Activated naive CD8-positive, alpha-beta T cell (primary cell): ENCODE measurements at regions not wholly inside any gene's neighbourhood (a gene's known extent, or its start where the extent isn't known, plus 50 kb on each side); places are given as distances from the start of the nearest gene placed in this dataset.
"Not testable (repeated sequence)": the region's sequence is repeated elsewhere in the genome, so short reads cannot be mapped to it uniquely, and the experiment has no call there.

ENCODE experiments used
- H3K27ac Mint-ChIP-seq: one replicate; pipeline ENCODE4 v1.8.0; 2021; ENCODE audit warnings: mixed read lengths
- H3K27me3 Mint-ChIP-seq: one replicate; pipeline ENCODE4 v1.8.0; 2021; ENCODE audit warnings: mixed read lengths
- H3K36me3 Mint-ChIP-seq: one replicate; pipeline ENCODE4 v1.8.0; 2021; ENCODE audit warnings: mixed read lengths
- H3K4me1 Mint-ChIP-seq: one replicate; pipeline ENCODE4 v1.8.0; 2021; ENCODE audit warnings: low read depth, mixed read lengths
- H3K4me3 Mint-ChIP-seq: one replicate; pipeline ENCODE4 v1.8.0; 2021; ENCODE audit warnings: mild to moderate bottlenecking, mixed read lengths
- H3K9me3 Mint-ChIP-seq: one replicate; pipeline ENCODE4 v1.8.0; 2021; ENCODE audit warnings: low read depth, mixed read lengths

DNA sequence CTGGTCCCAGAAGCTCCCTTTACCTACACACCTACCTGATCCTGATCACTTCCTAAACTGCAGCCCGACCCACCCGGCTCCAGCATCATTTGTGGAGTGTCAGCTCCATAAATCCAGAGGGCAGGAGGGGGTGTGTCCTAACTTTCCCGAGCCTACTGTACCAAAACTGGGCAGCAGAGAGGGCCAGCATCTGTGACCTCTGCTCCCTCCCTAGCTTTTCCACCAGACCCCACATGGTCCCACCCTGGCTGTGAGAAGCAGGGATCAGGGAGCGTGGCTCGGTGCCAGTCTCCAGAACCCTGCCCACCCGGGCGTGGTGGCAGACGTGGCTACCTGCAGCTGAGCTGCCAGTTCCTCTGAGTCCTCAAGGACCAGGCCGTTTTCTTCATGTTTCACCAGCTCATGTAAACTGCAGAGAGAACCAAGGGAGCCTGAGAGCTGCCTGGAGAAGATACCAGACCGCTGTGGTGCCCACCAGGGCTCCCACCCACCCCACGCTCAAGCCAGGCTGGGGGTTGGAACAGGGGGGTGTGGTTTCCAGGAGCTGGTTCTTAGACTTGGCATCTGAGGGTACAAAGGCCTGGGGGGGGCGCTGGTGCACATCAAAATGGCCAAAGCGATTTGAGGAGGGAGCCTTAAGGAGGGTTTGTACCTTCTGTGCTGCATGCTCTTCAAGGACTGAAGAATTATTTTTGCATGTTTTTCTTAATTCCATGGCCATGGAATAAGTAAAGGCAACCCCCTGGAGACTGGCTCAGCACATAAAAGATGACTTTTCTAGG, 76.7 kb upstream of the DRD5 start:
- H3K27ac Mint-ChIP-seq = no peak overlapping the region

DNA sequence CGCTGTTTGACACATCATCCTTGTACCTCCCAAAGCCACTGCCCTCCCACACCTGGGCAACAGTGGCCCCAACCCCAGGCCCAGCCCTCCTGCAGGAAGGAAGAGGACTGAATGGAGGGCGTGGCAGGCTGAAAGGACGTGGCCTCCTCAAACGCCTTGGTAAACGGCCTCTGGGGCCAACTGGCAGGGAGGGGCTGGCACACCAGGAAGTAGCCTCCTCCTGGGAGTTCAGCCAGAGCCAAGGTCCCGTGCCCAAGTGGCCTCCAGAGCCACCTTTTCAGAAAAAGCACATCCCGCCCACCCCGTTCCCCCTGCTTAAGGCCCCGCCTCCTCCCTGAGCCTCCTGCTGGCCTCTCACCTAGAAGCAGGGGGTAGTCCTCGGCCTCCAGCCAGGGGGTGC, 74.2 kb upstream of the DRD5 start:
- H3K4me3 Mint-ChIP-seq, H3K36me3 Mint-ChIP-seq, H3K27ac Mint-ChIP-seq, H3K27me3 Mint-ChIP-seq, H3K9me3 Mint-ChIP-seq: not testable (repeated sequence)
- H3K4me1 Mint-ChIP-seq = peaks cover 12% of the 10 kb centered on the region

More for the DNA sequence above, 76.7 kb upstream of the DRD5 start:
- Mint-ChIP-seq H3K27me3 (no peaks in the 10 kb centered on the region), H3K4me1 (peaks cover 12% of the 10 kb centered on the region), H3K9me3 (no peaks in the 10 kb centered on the region), H3K4me3 (no peak overlapping the region), H3K36me3 (no peaks in the 10 kb centered on the region)

DNA sequence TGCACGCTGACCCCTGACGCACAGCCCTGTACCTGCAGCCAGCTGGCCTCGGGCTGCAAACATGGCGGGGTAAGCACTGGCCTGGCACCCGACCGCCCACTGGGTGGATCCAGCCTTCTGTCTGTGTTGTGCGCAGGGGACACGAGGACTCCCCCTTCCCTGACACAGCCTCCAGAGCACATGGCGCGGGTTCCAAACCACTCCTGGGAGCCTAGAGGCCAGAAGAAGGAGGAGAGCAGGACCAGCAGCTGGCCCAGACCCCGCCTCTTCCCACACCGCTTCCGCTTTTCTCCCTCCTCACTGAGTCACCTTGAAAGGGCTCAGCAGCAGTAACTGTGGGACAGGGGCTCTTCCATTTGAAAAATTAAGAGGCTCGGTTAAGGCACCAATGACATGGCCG, 73.5 kb upstream of the DRD5 start:
- H3K27me3 Mint-ChIP-seq, H3K27ac Mint-ChIP-seq, H3K36me3 Mint-ChIP-seq, H3K9me3 Mint-ChIP-seq, H3K4me3 Mint-ChIP-seq, H3K4me1 Mint-ChIP-seq: not testable (repeated sequence)

DNA sequence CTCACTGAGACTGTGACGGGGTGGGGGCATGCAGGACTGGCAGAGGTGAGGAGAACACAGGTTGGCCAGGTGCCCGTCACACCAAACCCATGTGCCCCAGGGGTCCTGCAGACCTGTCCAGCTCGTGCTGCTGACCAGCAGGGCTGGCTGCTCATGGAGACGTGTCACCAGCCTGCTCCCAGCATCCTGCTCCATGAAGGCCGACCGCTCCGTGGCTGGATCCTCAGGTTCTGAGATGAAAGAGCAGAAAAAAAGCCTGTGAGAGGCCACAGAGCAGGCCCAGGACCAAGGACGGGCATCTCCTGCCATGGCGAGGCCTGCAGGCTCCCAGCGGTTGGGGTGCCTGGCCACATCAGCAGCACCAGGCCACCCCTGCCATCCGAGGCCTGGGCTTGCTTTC, 71.7 kb upstream of the DRD5 start:
- Mint-ChIP-seq H3K36me3 (no peaks in the 10 kb centered on the region), H3K9me3 (no peaks in the 10 kb centered on the region), H3K4me1 (no peaks in the 10 kb centered on the region), H3K4me3 (no peak overlapping the region), H3K27ac (no peak overlapping the region), H3K27me3 (no peaks in the 10 kb centered on the region)

DNA sequence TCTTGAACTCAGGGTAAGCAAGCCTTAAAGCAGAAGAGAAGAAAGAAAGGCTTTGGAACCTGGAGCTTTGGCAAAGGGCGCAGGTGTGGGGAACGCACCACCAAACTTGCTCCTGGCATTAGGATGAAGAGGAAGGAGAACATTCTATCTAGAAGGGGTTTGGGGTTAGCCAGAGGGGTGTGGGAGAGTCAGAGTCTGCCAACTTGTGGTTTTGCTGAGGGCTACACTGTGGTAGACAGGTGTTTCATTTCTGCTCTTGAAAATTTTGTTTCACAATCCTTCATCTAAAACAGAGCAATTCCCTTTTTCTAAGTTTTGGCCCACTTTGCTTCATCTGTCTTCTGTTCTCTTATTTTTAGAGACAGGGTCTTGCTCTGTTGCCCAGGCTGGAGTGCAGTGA, 66.2 kb upstream of the DRD5 start:
- not testable (repeated sequence) for H3K36me3 Mint-ChIP-seq, H3K9me3 Mint-ChIP-seq, H3K4me1 Mint-ChIP-seq

GRCh38 chr4:9716093-9716492, 65.3 kb upstream of the DRD5 start:
- H3K4me1 Mint-ChIP-seq = no peaks in the 10 kb centered on the region
- no peak overlapping the region for H3K4me3 Mint-ChIP-seq
- H3K27ac Mint-ChIP-seq = no peak overlapping the region

More for the DNA sequence above, 66.2 kb upstream of the DRD5 start:
- H3K4me3 Mint-ChIP-seq, H3K27me3 Mint-ChIP-seq, H3K27ac Mint-ChIP-seq: not testable (repeated sequence)

DNA sequence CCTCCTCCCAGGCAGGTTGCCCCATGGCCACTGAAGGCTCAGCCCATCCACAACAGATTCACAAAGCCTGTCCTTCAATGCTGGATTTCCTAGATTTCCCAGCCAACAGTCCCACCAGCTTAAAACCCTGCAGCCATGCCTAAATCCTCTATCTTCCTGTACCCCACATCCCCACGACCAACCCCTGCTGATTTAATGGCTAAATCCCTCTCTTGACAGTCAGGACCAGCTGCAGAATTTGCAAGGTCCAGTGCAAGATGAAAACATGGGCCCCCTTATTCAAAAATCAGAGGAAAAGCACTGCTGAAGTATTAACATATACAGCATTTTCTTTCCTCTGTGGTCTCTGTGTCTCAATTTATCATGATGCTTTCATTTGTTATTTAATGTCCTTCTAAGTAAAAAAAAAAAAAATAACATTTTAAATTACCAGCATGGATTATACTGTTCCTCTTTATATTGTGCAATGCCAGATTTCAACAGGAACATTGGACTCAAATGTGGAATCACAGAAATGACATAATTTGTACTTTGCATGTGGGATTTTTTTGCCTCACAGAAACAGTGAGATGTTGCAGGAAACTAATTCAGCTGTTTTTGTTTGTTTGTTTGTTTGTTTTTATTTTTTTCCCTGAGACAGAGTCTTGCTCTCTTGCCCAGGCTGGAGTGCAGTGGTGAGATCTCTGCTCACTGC, 63.0 kb upstream of the DRD5 start:
- H3K36me3 Mint-ChIP-seq, H3K9me3 Mint-ChIP-seq, H3K4me1 Mint-ChIP-seq, H3K4me3 Mint-ChIP-seq, H3K27ac Mint-ChIP-seq, H3K27me3 Mint-ChIP-seq: not testable (repeated sequence)

More at GRCh38 chr4:9716093-9716492, 65.3 kb upstream of the DRD5 start:
- Mint-ChIP-seq H3K9me3 (no peaks in the 10 kb centered on the region), H3K36me3 (no peaks in the 10 kb centered on the region), H3K27me3 (no peaks in the 10 kb centered on the region)

GRCh38 chr4:9722131-9722530, 59.3 kb upstream of the DRD5 start:
- not testable (repeated sequence) for H3K27me3 Mint-ChIP-seq, H3K4me1 Mint-ChIP-seq, H3K4me3 Mint-ChIP-seq, H3K36me3 Mint-ChIP-seq, H3K27ac Mint-ChIP-seq, H3K9me3 Mint-ChIP-seq
